ENCODE measurements at regions not wholly inside any gene's neighbourhood (a gene's known extent, or its start where the extent isn't known, plus 50 kb on each side); places are given as distances from the start of the nearest gene placed in this dataset.

- in situ Hi-C loops (cut with HindIII; ENCODE audit: low pct_unique_long_range_greater_than_20kb, low sequenced_read_pairs): no loop called here
- DNase-seq (ENCODE audit: low read depth in 1 of 2, low spot score in 1 of 2): no peak
- no peak for TF ChIP-seq JUND (IDR thresholded peaks at IDR 0.05; ENCODE audit: low read depth)
Observed at GRCh38 chr9:100674419-100675122, 96.7 kb downstream of the CAVIN4 start.

GRCh38 chr9:100679834-100680233 lies 102.0 kb downstream of the CAVIN4 start:
- in situ Hi-C loops (cut with HindIII; ENCODE audit: low pct_unique_long_range_greater_than_20kb, low sequenced_read_pairs): no loop called here
- no peak for DNase-seq (ENCODE audit: low read depth in 1 of 2, low spot score in 1 of 2)
- no peak for TF ChIP-seq JUND (IDR thresholded peaks at IDR 0.05; ENCODE audit: low read depth)

GRCh38 chr9:100686420-100686819 lies 108.5 kb downstream of the CAVIN4 start:
- no peak for TF ChIP-seq JUND (IDR thresholded peaks at IDR 0.05; ENCODE audit: low read depth)
- DNase-seq (ENCODE audit: low read depth in 1 of 2, low spot score in 1 of 2): no peak
- in situ Hi-C loops (cut with HindIII; ENCODE audit: low pct_unique_long_range_greater_than_20kb, low sequenced_read_pairs): no loop called here

- no peak for DNase-seq (ENCODE audit: low read depth in 1 of 2, low spot score in 1 of 2)
- TF ChIP-seq JUND (IDR thresholded peaks at IDR 0.05; ENCODE audit: low read depth): no peak
- in situ Hi-C loops (cut with HindIII; ENCODE audit: low pct_unique_long_range_greater_than_20kb, low sequenced_read_pairs): no loop called here
Observed at GRCh38 chr9:100689635-100690034, 111.8 kb downstream of the CAVIN4 start.

GRCh38 chr9:100690438-100690837 lies 112.6 kb downstream of the CAVIN4 start:
- in situ Hi-C loops (cut with HindIII; ENCODE audit: low pct_unique_long_range_greater_than_20kb, low sequenced_read_pairs): no loop called here
- TF ChIP-seq JUND (IDR thresholded peaks at IDR 0.05; ENCODE audit: low read depth): no peak
- DNase-seq (ENCODE audit: low read depth in 1 of 2, low spot score in 1 of 2): peak; percentile 13 to 45

GRCh38 chr9:100697339-100697738 lies 119.5 kb downstream of the CAVIN4 start:
- in situ Hi-C loops (cut with HindIII; ENCODE audit: low pct_unique_long_range_greater_than_20kb, low sequenced_read_pairs): no loop called here
- TF ChIP-seq JUND (IDR thresholded peaks at IDR 0.05; ENCODE audit: low read depth): no peak
- no peak for DNase-seq (ENCODE audit: low read depth in 1 of 2, low spot score in 1 of 2)

- no peak for DNase-seq (ENCODE audit: low read depth in 1 of 2, low spot score in 1 of 2)
- no peak for TF ChIP-seq JUND (IDR thresholded peaks at IDR 0.05; ENCODE audit: low read depth)
- in situ Hi-C loops (cut with HindIII; ENCODE audit: low pct_unique_long_range_greater_than_20kb, low sequenced_read_pairs): no loop called here
Observed at GRCh38 chr9:100698945-100699344, 121.1 kb downstream of the CAVIN4 start.

GRCh38 chr9:100699668-100700067 lies 121.8 kb downstream of the CAVIN4 start:
- TF ChIP-seq JUND (IDR thresholded peaks at IDR 0.05; ENCODE audit: low read depth): no peak
- in situ Hi-C loops (cut with HindIII; ENCODE audit: low pct_unique_long_range_greater_than_20kb, low sequenced_read_pairs): no loop called here
- DNase-seq (ENCODE audit: low read depth in 1 of 2, low spot score in 1 of 2): no peak

GRCh38 chr9:100700689-100701318 lies 122.9 kb downstream of the CAVIN4 start:
- in situ Hi-C loops (cut with HindIII; ENCODE audit: low pct_unique_long_range_greater_than_20kb, low sequenced_read_pairs): no loop called here
- DNase-seq (ENCODE audit: low read depth in 1 of 2, low spot score in 1 of 2): peak in 1 of 2 experiments; percentile 13
- no peak for TF ChIP-seq JUND (IDR thresholded peaks at IDR 0.05; ENCODE audit: low read depth)

- in situ Hi-C loops (cut with HindIII; ENCODE audit: low pct_unique_long_range_greater_than_20kb, low sequenced_read_pairs): no loop called here
- TF ChIP-seq JUND (IDR thresholded peaks at IDR 0.05; ENCODE audit: low read depth): no peak
- peak; percentile 23 to 67 for DNase-seq (ENCODE audit: low read depth in 1 of 2, low spot score in 1 of 2)
Observed at GRCh38 chr9:100714372-100715099, 136.7 kb downstream of the CAVIN4 start.

GRCh38 chr9:100715100-100715380 lies 137.2 kb downstream of the CAVIN4 start:
- no peak for TF ChIP-seq JUND (IDR thresholded peaks at IDR 0.05; ENCODE audit: low read depth)
- no peak for DNase-seq (ENCODE audit: low read depth in 1 of 2, low spot score in 1 of 2)
- in situ Hi-C loops (cut with HindIII; ENCODE audit: low pct_unique_long_range_greater_than_20kb, low sequenced_read_pairs): no loop called here

GRCh38 chr9:100718717-100719116 lies 140.8 kb downstream of the CAVIN4 start:
- TF ChIP-seq JUND (IDR thresholded peaks at IDR 0.05; ENCODE audit: low read depth): no peak
- DNase-seq (ENCODE audit: low read depth in 1 of 2, low spot score in 1 of 2): no peak
- in situ Hi-C loops (cut with HindIII; ENCODE audit: low pct_unique_long_range_greater_than_20kb, low sequenced_read_pairs): no loop called here

GRCh38 chr9:100720922-100721321 lies 143.0 kb downstream of the CAVIN4 start:
- no peak for TF ChIP-seq JUND (IDR thresholded peaks at IDR 0.05; ENCODE audit: low read depth)
- in situ Hi-C loops (cut with HindIII; ENCODE audit: low pct_unique_long_range_greater_than_20kb, low sequenced_read_pairs): no loop called here
- DNase-seq (ENCODE audit: low read depth in 1 of 2, low spot score in 1 of 2): no peak
